ENCODE measurements at regions not wholly inside any gene's neighbourhood (a gene's known extent, or its start where the extent isn't known, plus 50 kb on each side); places are given as distances from the start of the nearest gene placed in this dataset.

DNA sequence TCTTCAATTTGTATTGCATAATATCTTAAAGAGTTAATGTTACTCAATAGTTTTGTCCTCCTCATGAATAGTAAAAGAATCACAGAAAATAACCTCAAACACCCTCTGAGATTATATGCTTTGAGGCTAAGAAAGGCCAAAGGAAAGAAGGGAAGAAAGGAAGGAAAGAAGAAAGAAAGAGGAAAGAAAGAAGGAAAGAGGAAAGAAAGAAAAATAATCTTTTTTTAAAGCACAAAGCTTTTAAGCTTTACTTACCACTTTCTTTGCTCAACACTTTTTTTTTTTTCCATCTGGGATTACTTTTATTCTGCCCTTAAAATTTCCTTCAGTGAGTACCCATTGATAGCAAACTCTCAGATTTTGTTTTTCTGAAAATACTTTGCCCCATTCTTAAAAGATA lies 369.1 kb downstream of the FGF9 start:
- no peak overlapping the region for H3K27ac ChIP-seq
- H3K9me3 ChIP-seq (replicated peaks in 1 of 11), result peaks cover 18 to 33% (median 28%) of the 10 kb centered on the region in 11 experiments; a peak in 21 of 22 replicates
- no peak overlapping the region for H3K4me2 ChIP-seq
- H3K27me3 ChIP-seq, result no peaks in the 10 kb centered on the region
- no peak overlapping the region for H3K4me3 ChIP-seq
- H3K4me1 ChIP-seq, result no peaks in the 10 kb centered on the region; a peak in 1 of 20 replicates
- no peak for TF ChIP-seq Cebpa-rat (IDR thresholded peaks at IDR 0.05)
- no peaks in the 10 kb centered on the region for H4K20me1 ChIP-seq
- H3K36me3 ChIP-seq, result 0 out of 22 replicates have a peak, but pooled peaks cover 0 to 4% (median 0%) of the 10 kb centered on the region in 11 experiments
- no peak overlapping the region for H3K9ac ChIP-seq

DNA sequence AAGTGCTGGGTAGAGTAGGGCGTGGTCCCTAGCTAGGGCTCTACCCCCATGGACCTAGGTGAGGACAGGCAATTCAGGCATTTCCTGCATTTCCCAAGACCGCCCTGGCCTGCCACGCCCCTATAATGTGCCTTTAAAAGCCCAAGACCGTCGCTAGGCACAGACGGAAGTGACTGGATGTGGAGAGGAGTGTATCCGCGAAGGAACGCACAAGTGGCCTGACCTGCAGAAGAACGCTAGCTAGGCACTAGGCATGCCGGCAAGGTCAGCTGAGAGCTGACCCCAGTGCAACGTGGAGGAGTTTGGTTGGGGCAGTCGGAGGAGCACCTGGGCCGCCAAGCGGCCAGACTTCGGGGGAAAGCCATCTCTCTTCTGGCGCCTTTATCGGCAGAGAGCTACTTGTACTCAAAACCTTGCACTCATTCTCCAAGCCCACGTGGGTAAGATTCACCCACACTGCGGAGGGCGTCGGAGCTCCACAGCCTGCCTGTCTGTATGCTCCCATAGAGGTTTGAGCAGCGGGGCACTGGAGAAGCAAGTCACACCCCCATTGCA lies 370.0 kb downstream of the FGF9 start:
- H3K27me3 ChIP-seq, result no peaks in the 10 kb centered on the region
- no peaks in the 10 kb centered on the region for H4K20me1 ChIP-seq
- no peak for TF ChIP-seq Cebpa-rat (IDR thresholded peaks at IDR 0.05)
- no peak overlapping the region for H3K27ac ChIP-seq
- H3K9ac ChIP-seq, result no peak overlapping the region
- H3K36me3 ChIP-seq, result 0 out of 22 replicates have a peak, but pooled peaks cover 0 to 4% (median 0%) of the 10 kb centered on the region in 11 experiments
- H3K4me3 ChIP-seq, result no peak overlapping the region
- no peaks in the 10 kb centered on the region; a peak in 1 of 20 replicates for H3K4me1 ChIP-seq
- H3K4me2 ChIP-seq, result no peak overlapping the region
- peaks cover 18 to 33% (median 28%) of the 10 kb centered on the region in 11 experiments; a peak in 21 of 22 replicates for H3K9me3 ChIP-seq (replicated peaks in 1 of 11)

DNA sequence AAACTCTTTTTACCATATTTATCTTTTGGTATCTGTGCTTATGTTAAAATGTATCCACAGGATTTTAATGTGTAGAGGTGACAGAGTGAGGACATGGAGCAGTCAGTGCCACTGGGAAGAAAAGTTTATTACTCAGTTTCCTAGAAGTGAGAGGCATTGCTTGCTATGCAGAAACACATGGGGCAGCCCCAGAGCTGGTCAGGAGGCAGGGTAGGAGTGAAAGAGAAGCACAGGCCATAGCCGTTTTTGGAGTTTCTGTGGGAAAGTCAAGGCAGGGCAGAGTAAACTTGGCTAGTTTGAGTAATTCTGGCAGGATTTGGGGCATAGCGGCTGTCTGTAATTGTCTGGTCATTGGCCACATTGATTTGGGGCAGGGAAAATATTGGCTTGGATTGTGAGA lies 370.9 kb downstream of the FGF9 start:
- TF ChIP-seq Cebpa-rat (IDR thresholded peaks at IDR 0.05), result no peak
- H3K36me3 ChIP-seq, result 0 out of 22 replicates have a peak, but pooled peaks cover 0 to 4% (median 0%) of the 10 kb centered on the region in 11 experiments
- H3K4me1 ChIP-seq, result no peaks in the 10 kb centered on the region; a peak in 1 of 20 replicates
- H3K4me3 ChIP-seq, result no peak overlapping the region
- no peak overlapping the region for H3K4me2 ChIP-seq
- no peak overlapping the region for H3K27ac ChIP-seq
- H4K20me1 ChIP-seq, result no peaks in the 10 kb centered on the region
- no peak overlapping the region for H3K9ac ChIP-seq
- H3K9me3 ChIP-seq (replicated peaks in 1 of 11), result peaks cover 18 to 33% (median 28%) of the 10 kb centered on the region in 11 experiments; a peak in 21 of 22 replicates
- no peaks in the 10 kb centered on the region for H3K27me3 ChIP-seq

DNA sequence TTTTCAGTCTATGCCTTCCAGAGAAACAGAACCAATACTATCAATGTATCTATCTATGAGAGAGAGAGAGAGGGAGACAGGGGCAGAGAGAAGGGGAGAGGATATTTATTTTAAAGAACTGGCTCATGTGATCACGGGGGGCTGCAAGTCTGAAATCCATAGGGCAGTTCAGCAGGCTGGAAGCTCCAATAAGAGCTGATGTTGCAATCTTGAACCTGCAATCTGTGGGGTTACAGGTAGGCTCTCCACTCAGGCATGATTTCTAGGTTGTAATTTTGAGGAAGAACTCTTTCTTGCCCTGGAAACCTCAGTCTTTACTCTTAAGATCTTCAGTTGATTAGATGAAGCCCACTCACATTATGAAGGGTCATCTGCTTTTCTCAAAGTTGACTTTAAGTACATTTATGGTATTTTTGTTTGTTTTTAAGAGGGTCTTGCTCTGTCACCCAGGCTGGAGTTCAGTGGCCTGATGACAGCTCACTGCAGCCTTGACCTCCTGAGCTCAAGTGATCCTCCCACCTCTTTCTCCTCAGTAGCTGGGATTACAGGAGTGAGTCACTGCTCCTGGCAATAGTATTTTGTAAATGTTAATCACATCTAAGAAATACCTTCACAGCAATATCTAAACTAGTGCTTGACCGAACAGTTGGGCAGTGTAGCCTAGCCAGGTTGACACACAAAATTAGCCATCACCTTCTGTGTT lies 376.4 kb downstream of the FGF9 start:
- Histone ChIP-seq H3K36me3 (no peaks in the 10 kb centered on the region), H3K9ac (no peak overlapping the region), H3K27me3 (no peaks in the 10 kb centered on the region), H3K4me1 (peaks cover 0 to 22% (median 11%) of the 10 kb centered on the region in 10 experiments; a peak in 11 of 20 replicates), H3K27ac (no peak overlapping the region), H3K4me3 (no peak overlapping the region), H3K4me2 (no peak overlapping the region), H4K20me1 (no peaks in the 10 kb centered on the region), H3K9me3 (replicated peaks in 1 of 11) (peaks cover 3 to 21% (median 8%) of the 10 kb centered on the region in 11 experiments; a peak in 13 of 22 replicates)
- TF ChIP-seq Cebpa-rat (IDR thresholded peaks at IDR 0.05), result no peak

DNA sequence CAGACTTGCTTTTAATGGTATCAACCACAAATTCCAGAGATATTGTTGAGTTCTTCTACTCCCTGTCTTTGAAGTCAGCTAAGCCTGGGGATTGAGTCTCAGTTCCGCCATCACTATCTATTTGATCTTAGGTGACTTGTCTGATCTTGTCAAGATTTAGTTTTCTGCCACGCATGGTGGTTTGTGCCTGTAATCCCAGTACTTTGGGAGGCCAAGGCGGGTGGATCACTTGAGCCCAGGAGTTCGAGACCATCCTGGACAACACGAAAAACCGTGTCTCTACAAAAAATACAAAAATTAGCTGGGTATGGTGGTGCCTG lies 376.9 kb downstream of the FGF9 start:
- H3K4me3 ChIP-seq, result no peak overlapping the region
- no peak for TF ChIP-seq Cebpa-rat (IDR thresholded peaks at IDR 0.05)
- H3K9ac ChIP-seq, result no peak overlapping the region
- H3K27ac ChIP-seq, result no peak overlapping the region
- H3K4me1 ChIP-seq, result peaks cover 0 to 22% (median 11%) of the 10 kb centered on the region in 10 experiments; a peak in 11 of 20 replicates
- no peaks in the 10 kb centered on the region for H3K27me3 ChIP-seq
- no peak overlapping the region for H3K4me2 ChIP-seq
- H3K36me3 ChIP-seq, result no peaks in the 10 kb centered on the region
- peaks cover 2 to 21% (median 9%) of the 10 kb centered on the region in 11 experiments; a peak in 12 of 22 replicates for H3K9me3 ChIP-seq (replicated peaks in 1 of 11)
- no peaks in the 10 kb centered on the region for H4K20me1 ChIP-seq

DNA sequence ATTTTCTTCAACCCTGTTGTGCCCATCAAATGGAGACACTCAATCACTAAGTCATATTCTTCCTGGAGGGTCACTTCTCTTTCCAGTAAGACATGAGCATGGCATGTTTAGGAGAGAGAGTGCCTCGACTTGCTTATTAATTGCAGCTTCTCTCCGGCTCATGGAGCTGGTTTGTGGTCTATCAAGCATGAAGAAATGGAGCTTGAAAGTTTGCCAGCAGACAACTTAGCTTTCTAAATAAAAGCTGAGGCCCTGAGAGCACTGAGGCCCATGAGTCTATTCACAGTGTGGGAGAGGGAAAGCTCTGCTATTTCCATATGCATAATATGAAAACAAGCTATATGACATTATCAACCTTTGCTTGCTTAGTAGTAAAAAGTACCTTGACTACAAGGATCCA lies 378.5 kb downstream of the FGF9 start:
- no peak overlapping the region for H3K27ac ChIP-seq
- H3K36me3 ChIP-seq, result no peaks in the 10 kb centered on the region
- H3K4me3 ChIP-seq, result no peak overlapping the region
- peaks cover 0 to 17% (median 5%) of the 10 kb centered on the region in 11 experiments; a peak in 10 of 22 replicates for H3K9me3 ChIP-seq (replicated peaks in 1 of 11)
- H3K9ac ChIP-seq, result no peak overlapping the region
- peaks cover 0 to 22% (median 11%) of the 10 kb centered on the region in 10 experiments; a peak in 11 of 20 replicates for H3K4me1 ChIP-seq
- H3K4me2 ChIP-seq, result peak overlapping the region in 8 of 11 experiments; percentile 16 to 63 (median 40); a peak in 14 of 22 replicates
- H3K27me3 ChIP-seq, result no peaks in the 10 kb centered on the region
- no peaks in the 10 kb centered on the region for H4K20me1 ChIP-seq
- no peak for TF ChIP-seq Cebpa-rat (IDR thresholded peaks at IDR 0.05)

DNA sequence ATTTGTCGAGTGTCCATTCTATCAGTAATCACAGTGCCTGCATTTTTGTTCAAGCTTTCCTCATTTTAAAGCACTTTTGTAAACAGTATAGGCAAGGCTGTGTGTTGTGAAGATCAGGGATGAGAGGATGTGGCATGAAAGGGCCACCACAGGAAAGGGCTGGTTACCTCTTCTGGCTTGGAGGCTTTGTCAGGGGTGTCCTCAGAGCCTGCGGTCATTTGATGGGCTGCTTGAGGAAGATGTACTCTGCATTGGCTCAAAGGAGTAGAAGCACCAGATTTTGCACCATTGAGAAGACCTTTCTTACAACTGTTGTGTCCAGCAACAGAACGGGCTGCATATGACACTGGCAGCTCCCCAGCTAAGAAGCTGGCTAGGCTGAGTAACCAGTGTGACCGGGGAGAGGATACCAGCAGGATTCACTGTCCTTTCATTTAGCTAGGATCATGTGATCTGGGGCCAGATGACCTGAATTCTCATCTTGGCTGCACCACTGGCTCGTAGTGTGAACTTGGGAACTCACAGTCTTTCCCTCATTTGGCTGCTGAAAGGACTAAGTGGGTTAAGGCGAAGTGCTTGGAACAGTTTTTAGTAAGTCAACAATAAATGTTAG lies 380.2 kb downstream of the FGF9 start:
- peaks cover 0 to 17% (median 5%) of the 10 kb centered on the region in 11 experiments; a peak in 10 of 22 replicates for H3K9me3 ChIP-seq (replicated peaks in 1 of 11)
- peaks cover 0 to 22% (median 11%) of the 10 kb centered on the region in 10 experiments; a peak in 11 of 20 replicates for H3K4me1 ChIP-seq
- TF ChIP-seq Cebpa-rat (IDR thresholded peaks at IDR 0.05), result no peak
- H3K9ac ChIP-seq, result no peak overlapping the region
- no peak overlapping the region for H3K4me2 ChIP-seq
- H4K20me1 ChIP-seq, result no peaks in the 10 kb centered on the region
- H3K4me3 ChIP-seq, result no peak overlapping the region
- no peaks in the 10 kb centered on the region for H3K36me3 ChIP-seq
- H3K27me3 ChIP-seq, result no peaks in the 10 kb centered on the region
- no peak overlapping the region for H3K27ac ChIP-seq

DNA sequence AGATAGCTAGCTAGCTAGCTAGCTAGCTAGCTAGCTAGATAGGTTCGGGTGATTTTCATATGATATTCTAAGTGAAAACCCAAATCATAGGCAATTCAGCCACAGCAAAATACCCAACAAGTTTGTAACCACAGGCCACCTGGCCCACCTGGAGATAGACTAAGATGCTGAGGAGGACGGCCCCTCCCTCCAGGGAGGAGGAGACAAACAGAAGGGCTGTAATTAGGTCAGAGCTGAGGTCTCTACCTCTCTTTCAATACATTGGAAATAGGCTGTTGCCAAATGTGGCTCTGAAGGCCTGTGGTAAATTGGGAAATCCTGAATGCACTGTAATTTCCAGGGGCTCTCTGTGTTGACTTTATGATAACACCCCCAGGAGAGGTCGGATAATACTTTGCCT lies 382.2 kb downstream of the FGF9 start:
- H3K4me3 ChIP-seq, result no peak overlapping the region
- no peaks in the 10 kb centered on the region for H3K36me3 ChIP-seq
- TF ChIP-seq Cebpa-rat (IDR thresholded peaks at IDR 0.05), result no peak
- H3K9me3 ChIP-seq (replicated peaks in 1 of 11), result peaks cover 0 to 16% (median 5%) of the 10 kb centered on the region in 11 experiments; a peak in 10 of 22 replicates
- no peaks in the 10 kb centered on the region for H4K20me1 ChIP-seq
- H3K27me3 ChIP-seq, result no peaks in the 10 kb centered on the region
- H3K4me2 ChIP-seq, result no peak overlapping the region
- H3K9ac ChIP-seq, result no peak overlapping the region
- H3K27ac ChIP-seq, result no peak overlapping the region
- peaks cover 0 to 22% (median 11%) of the 10 kb centered on the region in 10 experiments; a peak in 11 of 20 replicates for H3K4me1 ChIP-seq

DNA sequence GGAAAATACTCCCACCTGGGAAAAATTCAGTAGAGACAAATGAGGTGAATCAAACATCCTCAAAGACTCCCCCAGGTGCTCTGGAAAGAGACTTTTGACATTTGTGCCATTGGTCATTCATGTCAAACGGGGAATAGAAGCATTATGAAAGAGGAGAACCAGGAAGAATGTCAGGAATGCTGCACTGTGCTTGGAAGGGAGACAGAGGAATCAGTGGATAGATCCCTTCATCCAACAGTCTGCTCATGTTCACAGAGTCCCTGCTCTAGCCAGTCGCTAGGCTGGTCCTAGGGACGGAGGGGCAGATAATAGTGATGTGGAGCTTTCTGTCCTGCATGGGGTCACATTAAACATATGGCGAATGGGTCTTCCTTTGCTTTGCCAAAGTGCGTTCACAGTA lies 384.4 kb downstream of the FGF9 start:
- H3K4me2 ChIP-seq, result no peak overlapping the region
- no peak overlapping the region for H3K9ac ChIP-seq
- peaks cover 0 to 10% (median 0%) of the 10 kb centered on the region in 10 experiments; a peak in 6 of 20 replicates for H3K4me1 ChIP-seq
- no peak overlapping the region for H3K4me3 ChIP-seq
- no peak for TF ChIP-seq Cebpa-rat (IDR thresholded peaks at IDR 0.05)
- peaks cover 0 to 16% (median 5%) of the 10 kb centered on the region in 11 experiments; a peak in 9 of 22 replicates for H3K9me3 ChIP-seq (replicated peaks in 1 of 11)
- no peaks in the 10 kb centered on the region for H3K27me3 ChIP-seq
- no peaks in the 10 kb centered on the region for H4K20me1 ChIP-seq
- no peak overlapping the region for H3K27ac ChIP-seq
- no peaks in the 10 kb centered on the region for H3K36me3 ChIP-seq

Measured in BLaER1 treated with 17β-estradiol and CSF1 and Interleukin-3, amounts not matched to agents 10 nM and 100 nM (cell line).